Loucy (cell line): ENCODE measurements at regions not wholly inside any gene's neighbourhood (a gene's known extent, or its start where the extent isn't known, plus 50 kb on each side); places are given as distances from the start of the nearest gene placed in this dataset.

Experiments
- EZH2phosphoT487 ChIP-seq: fragments of 200-600 bp; IDR thresholded peaks from 2 replicates; pipeline ENCODE4 v1.6.1; 2018; ENCODE audit warnings: antibody characterized with exemption, mild to moderate bottlenecking, moderate library complexity, borderline replicate concordance
- TF ChIP-seq, protein P1 (sequence below): fragments of 200-600 bp; sonication (generic); conservative IDR thresholded peaks from 2 replicates; pipeline ENCODE4 v1.5.1; 2014; ENCODE audit warnings: mild to moderate bottlenecking, antibody characterized with exemption, low read length

DNA sequence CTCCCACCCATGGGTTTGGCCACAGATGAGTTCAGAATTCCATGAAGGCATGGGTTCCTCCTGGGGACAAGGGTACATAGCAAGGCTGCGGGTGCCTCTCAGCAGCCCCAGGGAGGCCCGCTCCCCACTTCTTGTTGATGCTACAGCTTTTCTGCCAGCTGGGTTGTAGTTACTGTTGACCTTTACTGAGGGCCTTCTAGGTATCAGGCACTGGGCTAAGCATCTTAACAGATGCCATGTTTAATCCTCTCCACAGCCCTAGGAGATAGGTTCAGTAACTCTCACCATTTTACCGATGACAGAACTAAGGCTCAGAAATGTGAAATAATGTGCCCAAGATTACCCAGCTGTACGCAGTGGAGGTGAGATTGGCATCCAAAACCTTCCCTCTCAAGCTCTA lies 54.3 kb upstream of the DLX4 start:
- TF ChIP-seq, protein P1, sequence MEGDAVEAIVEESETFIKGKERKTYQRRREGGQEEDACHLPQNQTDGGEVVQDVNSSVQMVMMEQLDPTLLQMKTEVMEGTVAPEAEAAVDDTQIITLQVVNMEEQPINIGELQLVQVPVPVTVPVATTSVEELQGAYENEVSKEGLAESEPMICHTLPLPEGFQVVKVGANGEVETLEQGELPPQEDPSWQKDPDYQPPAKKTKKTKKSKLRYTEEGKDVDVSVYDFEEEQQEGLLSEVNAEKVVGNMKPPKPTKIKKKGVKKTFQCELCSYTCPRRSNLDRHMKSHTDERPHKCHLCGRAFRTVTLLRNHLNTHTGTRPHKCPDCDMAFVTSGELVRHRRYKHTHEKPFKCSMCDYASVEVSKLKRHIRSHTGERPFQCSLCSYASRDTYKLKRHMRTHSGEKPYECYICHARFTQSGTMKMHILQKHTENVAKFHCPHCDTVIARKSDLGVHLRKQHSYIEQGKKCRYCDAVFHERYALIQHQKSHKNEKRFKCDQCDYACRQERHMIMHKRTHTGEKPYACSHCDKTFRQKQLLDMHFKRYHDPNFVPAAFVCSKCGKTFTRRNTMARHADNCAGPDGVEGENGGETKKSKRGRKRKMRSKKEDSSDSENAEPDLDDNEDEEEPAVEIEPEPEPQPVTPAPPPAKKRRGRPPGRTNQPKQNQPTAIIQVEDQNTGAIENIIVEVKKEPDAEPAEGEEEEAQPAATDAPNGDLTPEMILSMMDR = no peak
- TF ChIP-seq EZH2phosphoT487 = no peak
